T-cell (primary cell): ENCODE measurements at regions not wholly inside any gene's neighbourhood (a gene's known extent, or its start where the extent isn't known, plus 50 kb on each side); places are given as distances from the start of the nearest gene placed in this dataset.
"Not testable (repeated sequence)": the region's sequence is repeated elsewhere in the genome, so short reads cannot be mapped to it uniquely, and the experiment has no call there.

Experiments
- ATAC-seq, 4 experiments: fragments of 200-7000 bp in 3 of 4; fragments of 150-1000 bp in 1 of 4; cut with Tn5 transposase; replicated peaks in 1 of 4; 1 replicate in 3 of 4; 2 replicates in 1 of 4; pipeline ENCODE4 v1.10.0; 2021; ENCODE audit warnings: moderate library complexity in 3 of 4, mild to moderate bottlenecking in 2 of 4, moderate number of reproducible peaks in 1 of 4
- CTCF ChIA-PET, 2 donors: fragments of 300-600 bp; sonication (Branson Sonifier 250); formaldehyde crosslinking; loops; one replicate each; lab custom pipeline; 2022; ENCODE audit warnings: antibody characterized with exemption in 2 of 2; lab: Charles Lee
- POLR2A ChIA-PET, 2 donors: fragments of 300-600 bp; sonication (Branson Sonifier 250); formaldehyde crosslinking; loops; one replicate each; lab custom pipeline; 2022; ENCODE audit warnings: antibody characterized with exemption in 2 of 2; lab: Charles Lee
- DNase-seq, 35 experiments: peaks; one replicate each; pipeline versions ENCODE4 v3.0.0 to v3.0.0-alpha.2; 2013 to 2023
- H3K27ac ChIP-seq: one replicate; pipeline ENCODE4 v1.5.1; 2013; ENCODE audit warnings: low read length
- H3K27me3 ChIP-seq, 2 experiments: replicated peaks in 1 of 2; 1 replicate in 1 of 2; 2 replicates in 1 of 2; pipeline versions ENCODE4 v1.6.1 to v1.7.0; 2013; ENCODE audit warnings: low read length in 1 of 2, mixed read lengths in 1 of 2; ENCODE audit not compliant: control insufficient read depth in 2 of 2, insufficient read depth in 2 of 2; ENCODE audit errors: extremely low read depth in 1 of 2
- H3K36me3 ChIP-seq, 2 donors: 1 replicate in 1 of 2; 2 replicates in 1 of 2; pipeline versions ENCODE4 v1.6.1 to v1.7.0; 2013; ENCODE audit warnings: low read length in 1 of 2; ENCODE audit not compliant: control insufficient read depth in 2 of 2, insufficient read depth in 1 of 2; ENCODE audit errors: extremely low read depth in 1 of 2
- H3K4me1 ChIP-seq, 2 experiments: 1 replicate in 1 of 2; 2 replicates in 1 of 2; pipeline versions ENCODE4 v1.6.1 to v1.7.0; 2013; ENCODE audit warnings: low read length in 2 of 2, mixed read lengths in 1 of 2; ENCODE audit not compliant: insufficient read depth in 2 of 2, control insufficient read depth in 1 of 2; ENCODE audit errors: extremely low read depth in 1 of 2
- H3K4me3 ChIP-seq, 2 donors: 1 replicate in 1 of 2; 2 replicates in 1 of 2; pipeline versions ENCODE4 v1.5.1 to v1.7.0; 2013; ENCODE audit warnings: mild to moderate bottlenecking in 2 of 2, low read length in 1 of 2, moderate library complexity in 1 of 2; ENCODE audit not compliant: control insufficient read depth in 1 of 2; ENCODE audit errors: extremely low read depth in 1 of 2
- H3K9me3 ChIP-seq: 2 replicates; pipeline ENCODE4 v1.7.0; 2013
- H3K27ac Mint-ChIP-seq, 2 donors: one replicate each; pipeline ENCODE4 v1.8.0; 2020 to 2021; ENCODE audit warnings: mild to moderate bottlenecking in 2 of 2, mixed read lengths in 2 of 2
- H3K27me3 Mint-ChIP-seq, 2 donors: one replicate each; pipeline ENCODE4 v1.8.0; 2021 to 2022; ENCODE audit warnings: mixed read lengths in 2 of 2
- H3K36me3 Mint-ChIP-seq: one replicate; pipeline ENCODE4 v1.8.0; 2021; ENCODE audit warnings: mixed read lengths
- H3K4me1 Mint-ChIP-seq, 3 donors: one replicate each; pipeline ENCODE4 v1.8.0; 2020 to 2022; ENCODE audit warnings: mixed read lengths in 3 of 3, mild to moderate bottlenecking in 1 of 3
- H3K4me3 Mint-ChIP-seq, 3 donors: one replicate each; pipeline ENCODE4 v1.8.0; 2020 to 2022; ENCODE audit warnings: mild to moderate bottlenecking in 3 of 3, mixed read lengths in 3 of 3, moderate library complexity in 3 of 3
- H3K9me3 Mint-ChIP-seq, 3 donors: one replicate each; pipeline ENCODE4 v1.8.0; 2020 to 2022; ENCODE audit warnings: mixed read lengths in 3 of 3
- WGBS: methylation state at CpG from one replicate; pipeline ENCODE4 v1.1.5; 2013; ENCODE audit warnings: missing lambda C conversion rate; ENCODE audit not compliant: insufficient coverage; 5-methylcytosine and 5-hydroxymethylcytosine counted together

- POLR2A ChIA-PET, result no interaction called here
- Histone ChIP-seq H3K27me3 (no peaks in the 10 kb centered on the region), H3K4me3 (no peak overlapping the region), H3K4me1 (no peaks in the 10 kb centered on the region), H3K27ac (no peak overlapping the region), H3K9me3 (no peaks in the 10 kb centered on the region), H3K36me3 (no peaks in the 10 kb centered on the region)
- no CpG with 5 or more reads among the region's 3 CpGs for whole genome bisulfite sequencing
- Mint-ChIP-seq H3K4me3 (no peak overlapping the region), H3K36me3 (no peaks in the 10 kb centered on the region), H3K9me3 (peaks cover 5 to 17% (median 8%) of the 10 kb centered on the region in 3 donors), H3K27ac (no peak overlapping the region), H3K27me3 (no peaks in the 10 kb centered on the region), H3K4me1 (no peaks in the 10 kb centered on the region)
- CTCF ChIA-PET, result no interaction called here
- ATAC-seq (no peak), DNase-seq (no peak)
Measured at GRCh38 chr11:15685306-15685705, 570.6 kb downstream of the INSC start.

GRCh38 chr11:15686259-15686658 lies 571.5 kb downstream of the INSC start:
- ATAC-seq, H3K27ac Mint-ChIP-seq, H3K27me3 Mint-ChIP-seq, H3K9me3 ChIP-seq, CTCF ChIA-PET, H3K27ac ChIP-seq, H3K4me3 ChIP-seq, H3K4me3 Mint-ChIP-seq, H3K36me3 Mint-ChIP-seq, H3K4me1 ChIP-seq, H3K27me3 ChIP-seq, H3K36me3 ChIP-seq, POLR2A ChIA-PET, H3K4me1 Mint-ChIP-seq, DNase-seq: not testable (repeated sequence)
- peaks cover 5 to 17% (median 8%) of the 10 kb centered on the region in 3 donors for H3K9me3 Mint-ChIP-seq
- 50% methylated on average over 2 of the region's 16 CpGs for WGBS

GRCh38 chr11:15687342-15687741 lies 572.6 kb downstream of the INSC start:
- WGBS, result 63% methylated on average over 1 of the region's 2 CpGs
- POLR2A ChIA-PET, result no interaction called here
- no peaks in the 10 kb centered on the region for H3K4me1 ChIP-seq

GRCh38 chr11:15688351-15688792 lies 573.6 kb downstream of the INSC start:
- Histone ChIP-seq H3K27me3 (no peaks in the 10 kb centered on the region), H3K9me3 (no peaks in the 10 kb centered on the region), H3K27ac (no peak overlapping the region), H3K4me1 (no peaks in the 10 kb centered on the region), H3K4me3 (no peak overlapping the region), H3K36me3 (no peaks in the 10 kb centered on the region)
- H3K36me3 Mint-ChIP-seq, result no peaks in the 10 kb centered on the region
- no peaks in the 10 kb centered on the region for H3K27me3 Mint-ChIP-seq
- ChIA-PET POLR2A (no interaction called here), CTCF (no interaction called here)
- no peak overlapping the region for H3K4me3 Mint-ChIP-seq
- H3K27ac Mint-ChIP-seq, result no peak overlapping the region
- peaks cover 5 to 21% (median 8%) of the 10 kb centered on the region in 3 donors for H3K9me3 Mint-ChIP-seq
- ATAC-seq (no peak), DNase-seq (no peak)
- 80% methylated on average over 1 of the region's 4 CpGs for WGBS
- no peaks in the 10 kb centered on the region for H3K4me1 Mint-ChIP-seq

More at GRCh38 chr11:15687342-15687741, 572.6 kb downstream of the INSC start:
- no peak overlapping the region for H3K27ac ChIP-seq
- ATAC-seq (no peak), DNase-seq (no peak)
- CTCF ChIA-PET, result no interaction called here
- Mint-ChIP-seq H3K9me3 (peaks cover 5 to 17% (median 8%) of the 10 kb centered on the region in 3 donors), H3K27me3 (no peaks in the 10 kb centered on the region), H3K4me1 (no peaks in the 10 kb centered on the region), H3K4me3 (no peak overlapping the region), H3K36me3 (no peaks in the 10 kb centered on the region), H3K27ac (no peak overlapping the region)
- H3K4me3 ChIP-seq, result no peak overlapping the region
- no peaks in the 10 kb centered on the region for H3K36me3 ChIP-seq
- no peaks in the 10 kb centered on the region for H3K9me3 ChIP-seq
- H3K27me3 ChIP-seq, result no peaks in the 10 kb centered on the region

GRCh38 chr11:15690320-15690719 lies 575.6 kb downstream of the INSC start:
- H3K27ac ChIP-seq, result no peak overlapping the region
- no peaks in the 10 kb centered on the region for H3K27me3 ChIP-seq
- ATAC-seq (no peak), DNase-seq (no peak)
- no peaks in the 10 kb centered on the region for H3K4me1 ChIP-seq
- H3K4me3 ChIP-seq, result no peak overlapping the region
- no peaks in the 10 kb centered on the region for H3K9me3 ChIP-seq
- no CpG with 5 or more reads among the region's 3 CpGs for WGBS
- CTCF ChIA-PET, result no interaction called here
- Mint-ChIP-seq H3K27me3 (peaks cover 0 to 1% of the 10 kb centered on the region in 2 donors), H3K4me3 (no peak overlapping the region), H3K4me1 (no peaks in the 10 kb centered on the region), H3K36me3 (no peaks in the 10 kb centered on the region), H3K27ac (no peak overlapping the region), H3K9me3 (peaks cover 0 to 18% (median 2%) of the 10 kb centered on the region in 3 donors)
- H3K36me3 ChIP-seq, result no peaks in the 10 kb centered on the region
- POLR2A ChIA-PET, result no interaction called here

- Histone ChIP-seq H3K27ac (no peak overlapping the region), H3K4me3 (no peak overlapping the region), H3K4me1 (no peaks in the 10 kb centered on the region), H3K9me3 (no peaks in the 10 kb centered on the region), H3K27me3 (no peaks in the 10 kb centered on the region), H3K36me3 (no peaks in the 10 kb centered on the region)
- CTCF ChIA-PET, result no interaction called here
- DNase-seq (no peak), ATAC-seq (no peak)
- POLR2A ChIA-PET, result no interaction called here
- Mint-ChIP-seq H3K4me1 (no peaks in the 10 kb centered on the region), H3K36me3 (no peaks in the 10 kb centered on the region), H3K27ac (no peak overlapping the region), H3K27me3 (peaks cover 0 to 1% of the 10 kb centered on the region in 2 donors), H3K4me3 (no peak overlapping the region), H3K9me3 (peaks cover 0 to 16% (median 0%) of the 10 kb centered on the region in 3 donors)
- 86% methylated on average over 1 of the region's 3 CpGs for WGBS
Measured at GRCh38 chr11:15692739-15693138, 578.0 kb downstream of the INSC start.
